ENCODE measurements at regions not wholly inside any gene's neighbourhood (a gene's known extent, or its start where the extent isn't known, plus 50 kb on each side); places are given as distances from the start of the nearest gene placed in this dataset.

- in situ Hi-C loops (cut with MboI; ENCODE audit: low sequenced_read_pairs): no loop called here
- H3K27me3 ChIP-seq (ENCODE audit: low read depth): no peaks in the 10 kb centered on the region
Observed at GRCh38 chr12:13880613-13881012, 100.8 kb downstream of the GRIN2B start.

GRCh38 chr12:13875744-13876143, 105.7 kb downstream of the GRIN2B start:
- H3K27me3 ChIP-seq (ENCODE audit: low read depth): no peaks in the 10 kb centered on the region; the same call in 1 of the 2 replicates
- in situ Hi-C loops (cut with MboI; ENCODE audit: low sequenced_read_pairs): no loop called here
- no peak for DNase-seq (ENCODE audit: low spot score in 2 of 2)

More at GRCh38 chr12:13880613-13881012, 100.8 kb downstream of the GRIN2B start:
- Histone ChIP-seq H3K4me3 (no peak overlapping the region), H3K36me3 (replicated peaks) (no peaks in the 10 kb centered on the region), H3K4me1 (no peaks in the 10 kb centered on the region), H3K9me3 (no peaks in the 10 kb centered on the region)
- no peak for DNase-seq (ENCODE audit: low spot score in 2 of 2)

DNA sequence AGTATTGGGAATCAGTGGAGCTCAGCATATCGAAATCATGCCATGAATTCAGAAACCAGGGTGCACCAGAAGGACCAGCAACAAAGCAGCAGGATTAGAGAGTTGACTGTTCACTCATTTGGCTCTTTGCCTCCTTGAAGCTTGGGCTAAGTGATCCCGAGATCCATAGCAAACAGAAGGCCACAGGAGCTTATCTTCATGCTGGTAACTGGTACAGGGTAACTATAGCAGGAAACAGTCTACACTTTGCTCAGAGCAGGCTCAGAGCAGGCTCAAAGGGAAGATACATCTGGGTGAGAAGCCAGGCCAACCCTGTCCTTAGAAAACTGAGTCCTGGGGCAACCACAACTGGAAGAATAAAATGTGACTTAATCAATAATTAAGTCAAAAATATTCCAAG, 111.1 kb downstream of the GRIN2B start:
- Histone ChIP-seq H3K4me3 (no peak overlapping the region), H3K9me3 (no peaks in the 10 kb centered on the region), H3K4me1 (no peaks in the 10 kb centered on the region), H3K27me3 (ENCODE audit: low read depth) (no peaks in the 10 kb centered on the region; the same call in 1 of the 2 replicates), H3K36me3 (replicated peaks) (no peaks in the 10 kb centered on the region)
- no peak for DNase-seq (ENCODE audit: low spot score in 2 of 2)
- in situ Hi-C loops (cut with MboI; ENCODE audit: low sequenced_read_pairs): no loop called here

More at GRCh38 chr12:13875744-13876143, 105.7 kb downstream of the GRIN2B start:
- Histone ChIP-seq H3K4me1 (no peaks in the 10 kb centered on the region), H3K4me3 (no peak overlapping the region), H3K36me3 (replicated peaks) (no peaks in the 10 kb centered on the region), H3K9me3 (no peaks in the 10 kb centered on the region)

DNA sequence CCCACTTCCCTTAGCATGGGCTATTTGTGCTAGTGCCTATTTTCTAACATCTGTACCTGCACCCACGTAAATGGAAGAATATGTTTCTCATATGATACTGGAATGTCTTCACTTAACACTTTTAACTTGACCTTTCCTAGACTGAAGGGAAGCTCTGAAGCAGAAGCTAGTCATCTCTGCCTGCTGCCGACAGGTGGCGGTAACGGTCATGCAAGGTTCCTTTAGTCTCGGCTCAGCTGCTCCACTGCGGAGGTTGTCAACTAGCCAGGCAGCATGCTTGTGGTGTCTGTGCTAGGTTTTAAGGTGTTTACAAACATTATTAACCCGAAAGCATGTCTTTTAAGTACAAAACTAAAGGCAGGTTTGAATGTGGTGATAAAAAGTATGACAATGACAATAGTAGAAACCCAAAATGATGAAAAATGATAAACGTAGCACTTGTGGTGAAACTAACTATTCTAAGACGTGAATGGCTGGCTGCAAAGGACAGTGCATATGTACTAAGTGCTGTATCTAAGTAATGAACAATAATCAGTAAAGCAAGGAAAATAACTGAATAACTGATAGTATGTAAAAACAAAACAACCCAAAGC, 117.2 kb downstream of the GRIN2B start:
- in situ Hi-C loops (cut with MboI; ENCODE audit: low sequenced_read_pairs): no loop called here
- H3K9me3 ChIP-seq: no peaks in the 10 kb centered on the region
- H3K4me1 ChIP-seq: no peaks in the 10 kb centered on the region
- no peak overlapping the region for H3K4me3 ChIP-seq
- DNase-seq (ENCODE audit: low spot score in 2 of 2): peak; percentile 55 to 78
- no peaks in the 10 kb centered on the region for H3K36me3 ChIP-seq (replicated peaks)
- H3K27me3 ChIP-seq (ENCODE audit: low read depth): no peaks in the 10 kb centered on the region

DNA sequence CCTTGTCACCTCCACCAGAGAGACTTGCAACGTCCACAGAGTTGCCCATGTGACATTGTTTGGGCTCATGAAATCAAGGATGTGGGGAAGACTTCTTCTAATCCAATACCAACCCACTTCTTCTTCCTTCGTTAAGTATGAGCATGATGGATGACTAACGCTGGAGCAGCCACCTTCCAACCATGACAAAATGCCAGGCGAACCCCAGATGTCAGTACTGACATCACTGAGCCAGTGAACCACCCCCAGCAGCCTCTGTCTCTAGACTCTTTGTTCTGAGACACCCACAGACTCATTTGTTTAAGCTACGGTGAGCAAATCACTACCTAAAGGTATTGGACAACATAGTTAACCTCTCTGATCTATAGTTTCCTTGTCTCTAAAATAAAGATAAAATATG, 123.7 kb downstream of the GRIN2B start:
- in situ Hi-C loops (cut with MboI; ENCODE audit: low sequenced_read_pairs): no loop called here
- Histone ChIP-seq H3K9me3 (no peaks in the 10 kb centered on the region), H3K36me3 (replicated peaks) (no peaks in the 10 kb centered on the region), H3K4me3 (no peak overlapping the region), H3K4me1 (no peaks in the 10 kb centered on the region), H3K27me3 (ENCODE audit: low read depth) (no peaks in the 10 kb centered on the region)
- no peak for DNase-seq (ENCODE audit: low spot score in 2 of 2)

GRCh38 chr12:13853471-13853870, 127.9 kb downstream of the GRIN2B start:
- Histone ChIP-seq H3K4me3 (no peak overlapping the region), H3K27me3 (ENCODE audit: low read depth) (no peaks in the 10 kb centered on the region), H3K4me1 (no peaks in the 10 kb centered on the region), H3K36me3 (replicated peaks) (no peaks in the 10 kb centered on the region), H3K9me3 (no peaks in the 10 kb centered on the region)
- in situ Hi-C loops (cut with MboI; ENCODE audit: low sequenced_read_pairs): no loop called here
- DNase-seq (ENCODE audit: low spot score in 2 of 2): no peak

DNA sequence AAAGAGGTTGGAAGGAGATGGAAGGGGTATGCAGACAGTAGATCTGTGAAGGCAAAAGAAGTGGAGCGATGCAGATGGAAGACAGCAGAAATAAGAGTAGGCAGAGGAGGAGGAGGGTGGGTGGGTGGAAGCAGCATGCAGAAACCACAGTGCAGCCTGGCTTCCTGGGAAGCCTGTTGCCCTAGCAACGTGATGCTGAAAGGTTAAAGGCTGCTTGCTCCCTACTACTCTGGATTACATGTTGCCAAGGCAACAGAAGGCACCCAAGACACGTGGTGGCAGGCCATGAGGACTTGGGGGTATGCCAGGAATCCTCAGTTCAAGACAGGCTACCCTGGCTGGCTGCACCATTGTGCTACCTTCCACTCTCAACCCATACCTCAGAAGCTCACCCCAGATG, 129.6 kb downstream of the GRIN2B start:
- no peaks in the 10 kb centered on the region for H3K36me3 ChIP-seq (replicated peaks)
- no peaks in the 10 kb centered on the region for H3K27me3 ChIP-seq (ENCODE audit: low read depth)
- in situ Hi-C loops (cut with MboI; ENCODE audit: low sequenced_read_pairs): no loop called here
- H3K9me3 ChIP-seq: no peaks in the 10 kb centered on the region
- DNase-seq (ENCODE audit: low spot score in 2 of 2): peak in 1 of 2 experiments; percentile 9
- no peak overlapping the region for H3K4me3 ChIP-seq
- no peaks in the 10 kb centered on the region for H3K4me1 ChIP-seq

DNA sequence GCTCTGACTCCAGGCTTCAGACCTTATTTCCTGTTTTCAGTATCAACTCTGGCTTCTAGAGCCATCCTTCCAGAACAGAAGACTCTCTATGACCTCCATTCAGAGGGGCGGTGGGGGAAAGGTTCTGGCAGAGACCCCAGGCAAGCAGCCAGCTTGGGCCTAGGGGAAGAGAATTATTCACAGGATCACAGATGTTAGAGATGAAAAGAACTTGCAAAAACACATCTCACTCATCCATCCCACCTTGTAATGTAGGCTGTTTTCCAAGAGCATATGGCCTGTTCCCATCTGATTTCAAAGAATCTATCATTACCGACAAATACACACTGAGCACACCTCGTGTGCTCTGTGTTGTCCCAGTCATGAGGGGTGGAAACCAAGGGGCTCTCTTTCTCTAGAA, 131.9 kb downstream of the GRIN2B start:
- DNase-seq (ENCODE audit: low spot score in 2 of 2): no peak
- H3K4me1 ChIP-seq: no peaks in the 10 kb centered on the region
- no peaks in the 10 kb centered on the region for H3K9me3 ChIP-seq
- no peak overlapping the region for H3K4me3 ChIP-seq
- H3K36me3 ChIP-seq (replicated peaks): no peaks in the 10 kb centered on the region
- no peaks in the 10 kb centered on the region for H3K27me3 ChIP-seq (ENCODE audit: low read depth)
- in situ Hi-C loops (cut with MboI; ENCODE audit: low sequenced_read_pairs): no loop called here

- Histone ChIP-seq H3K27me3 (ENCODE audit: low read depth) (no peaks in the 10 kb centered on the region), H3K4me1 (no peaks in the 10 kb centered on the region), H3K36me3 (replicated peaks) (no peaks in the 10 kb centered on the region), H3K4me3 (no peak overlapping the region), H3K9me3 (no peaks in the 10 kb centered on the region)
- in situ Hi-C loops (cut with MboI; ENCODE audit: low sequenced_read_pairs): no loop called here
- no peak for DNase-seq (ENCODE audit: low spot score in 2 of 2)
Observed at GRCh38 chr12:13843841-13844240, 137.6 kb downstream of the GRIN2B start.

- Histone ChIP-seq H3K36me3 (replicated peaks) (no peaks in the 10 kb centered on the region), H3K9me3 (no peaks in the 10 kb centered on the region)
- in situ Hi-C loops (cut with MboI; ENCODE audit: low sequenced_read_pairs): no loop called here
Observed at GRCh38 chr12:13841358-13841757, 140.0 kb downstream of the GRIN2B start.

GRCh38 chr12:13839365-13840336, 141.8 kb downstream of the GRIN2B start:
- in situ Hi-C loops (cut with MboI; ENCODE audit: low sequenced_read_pairs): no loop called here
- no peaks in the 10 kb centered on the region for H3K9me3 ChIP-seq
- DNase-seq (ENCODE audit: low spot score in 2 of 2): no peak
- no peaks in the 10 kb centered on the region for H3K36me3 ChIP-seq (replicated peaks)
- H3K4me1 ChIP-seq: no peaks in the 10 kb centered on the region
- no peaks in the 10 kb centered on the region for H3K27me3 ChIP-seq (ENCODE audit: low read depth)
- H3K4me3 ChIP-seq: no peak overlapping the region

More at GRCh38 chr12:13841358-13841757, 140.0 kb downstream of the GRIN2B start:
- Histone ChIP-seq H3K4me3 (no peak overlapping the region), H3K27me3 (ENCODE audit: low read depth) (no peaks in the 10 kb centered on the region), H3K4me1 (no peaks in the 10 kb centered on the region)
- DNase-seq (ENCODE audit: low spot score in 2 of 2): no peak

GRCh38 chr12:13836099-13836498, 145.3 kb downstream of the GRIN2B start:
- no peaks in the 10 kb centered on the region for H3K36me3 ChIP-seq (replicated peaks)
- H3K4me1 ChIP-seq: no peaks in the 10 kb centered on the region
- no peaks in the 10 kb centered on the region for H3K27me3 ChIP-seq (ENCODE audit: low read depth)
- no peaks in the 10 kb centered on the region for H3K9me3 ChIP-seq
- DNase-seq (ENCODE audit: low spot score in 2 of 2): no peak
- H3K4me3 ChIP-seq: no peak overlapping the region
- in situ Hi-C loops (cut with MboI; ENCODE audit: low sequenced_read_pairs): no loop called here

DNA sequence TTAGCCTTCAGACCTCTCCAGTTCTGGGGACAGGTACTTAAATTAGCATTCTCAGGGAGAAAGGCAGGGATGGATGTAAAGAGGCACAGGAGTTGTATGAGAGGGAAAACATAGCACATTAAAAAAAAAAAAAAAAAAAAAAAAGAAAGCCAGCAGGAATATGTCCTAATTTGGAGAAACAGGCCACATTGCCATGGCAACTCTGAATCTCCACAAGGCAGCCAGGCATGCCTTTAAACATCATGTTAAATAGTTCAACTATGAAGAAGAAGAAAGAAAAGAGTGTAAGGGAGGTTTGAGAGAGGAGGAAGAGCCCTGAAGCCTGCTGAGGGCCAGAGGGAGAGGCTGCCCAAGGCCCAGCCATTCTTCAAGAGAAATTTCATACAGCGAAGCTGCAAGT, 145.8 kb downstream of the GRIN2B start:
- no peaks in the 10 kb centered on the region for H3K36me3 ChIP-seq (replicated peaks)
- no peaks in the 10 kb centered on the region for H3K4me1 ChIP-seq
- H3K4me3 ChIP-seq: no peak overlapping the region
- H3K9me3 ChIP-seq: no peaks in the 10 kb centered on the region
- no peak for DNase-seq (ENCODE audit: low spot score in 2 of 2)
- in situ Hi-C loops (cut with MboI; ENCODE audit: low sequenced_read_pairs): no loop called here
- H3K27me3 ChIP-seq (ENCODE audit: low read depth): no peaks in the 10 kb centered on the region

- Histone ChIP-seq H3K9me3 (no peaks in the 10 kb centered on the region), H3K36me3 (replicated peaks) (no peaks in the 10 kb centered on the region), H3K4me1 (no peaks in the 10 kb centered on the region), H3K27me3 (ENCODE audit: low read depth) (no peaks in the 10 kb centered on the region), H3K4me3 (no peak overlapping the region)
- no peak for DNase-seq (ENCODE audit: low spot score in 2 of 2)
- in situ Hi-C loops (cut with MboI; ENCODE audit: low sequenced_read_pairs): no loop called here
Observed at GRCh38 chr12:13834241-13834640, 147.2 kb downstream of the GRIN2B start.

Data from HAP-1 (cell line).